ENCODE measurements at regions not wholly inside any gene's neighbourhood (a gene's known extent, or its start where the extent isn't known, plus 50 kb on each side); places are given as distances from the start of the nearest gene placed in this dataset.

GRCh38 chr2:47656715-47657600 is 86.2 kb upstream of the KCNK12 start:
- TF ChIP-seq CTCF (conservative IDR thresholded peaks at IDR 0.05 in 1 of 2, IDR thresholded peaks at IDR 0.05 in 1 of 2; ENCODE audit: low read depth in 1 of 2, low read length in 2 of 2) (no peak), EZH2 (IDR thresholded peaks at IDR 0.05; ENCODE audit: low read length, missing control alignments) (no peak)

Data from fibroblast of lung (primary cell).